ENCODE measurements at regions not wholly inside any gene's neighbourhood (a gene's known extent, or its start where the extent isn't known, plus 50 kb on each side); places are given as distances from the start of the nearest gene placed in this dataset.

DNA sequence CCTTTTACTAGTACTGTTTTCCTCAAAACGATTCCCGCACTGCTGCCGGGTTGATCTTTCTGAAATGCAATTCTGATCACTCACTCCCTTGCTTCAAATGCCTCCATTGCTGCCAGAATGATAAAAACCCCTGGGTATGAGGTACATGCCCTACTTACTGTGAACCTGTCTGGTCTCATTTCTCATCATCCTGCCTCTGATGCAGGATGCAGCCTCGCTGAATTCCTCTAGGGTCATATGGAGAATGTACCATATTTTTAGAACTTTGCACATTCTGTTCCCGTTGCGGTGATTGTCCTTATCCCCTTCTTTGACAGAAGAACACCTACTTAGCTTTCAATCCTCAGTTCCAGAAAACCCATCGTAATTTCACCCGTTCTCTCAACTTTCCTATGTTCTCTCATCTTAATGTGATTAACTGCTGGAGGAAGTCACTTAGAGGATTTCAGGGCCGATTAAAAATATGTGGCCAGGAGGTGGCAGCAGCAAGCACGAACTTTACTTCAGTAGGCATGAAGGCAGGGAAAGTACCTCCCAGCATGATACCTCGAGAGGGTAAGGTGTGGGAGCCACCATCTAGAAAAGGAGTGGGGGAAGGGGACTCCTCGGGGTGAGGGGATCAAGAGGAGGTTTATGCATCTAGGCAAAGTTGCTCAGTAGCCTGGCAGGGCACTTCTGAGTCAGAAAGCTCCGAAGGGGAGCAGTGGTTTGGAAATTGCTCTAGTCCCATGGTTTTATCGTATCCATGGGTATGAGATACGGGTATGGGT, 361.5 kb upstream of the ZP4 start:
- H3K4me3 Mint-ChIP-seq = no peak overlapping the region
- intact Hi-C loops (cut with micrococcal nuclease) = loop anchor here (10.0 kb wide), 1 partner anchor 1723 kb away; no protein-coding TSS in a partner anchor
- H3K36me3 Mint-ChIP-seq = no peaks in the 10 kb centered on the region
- no peaks in the 10 kb centered on the region for H3K27me3 Mint-ChIP-seq
- peak; percentile 40 for DNase-seq
- ChIA-PET POLR2A (no interaction called here), CTCF (no interaction called here)
- H3K9me3 Mint-ChIP-seq = no peaks in the 10 kb centered on the region
- no peaks in the 10 kb centered on the region for H3K4me1 Mint-ChIP-seq (ENCODE audit: low read depth)
- no peak overlapping the region for H3K27ac Mint-ChIP-seq

- Mint-ChIP-seq H3K27me3 (no peaks in the 10 kb centered on the region), H3K4me3 (no peak overlapping the region), H3K27ac (no peak overlapping the region), H3K36me3 (no peaks in the 10 kb centered on the region), H3K9me3 (no peaks in the 10 kb centered on the region), H3K4me1 (ENCODE audit: low read depth) (no peaks in the 10 kb centered on the region)
- POLR2A ChIA-PET = no interaction called here
- no peak for DNase-seq
- intact Hi-C loops (cut with micrococcal nuclease) = no loop called here
- CTCF ChIA-PET = interaction anchor here (0.6 kb wide), 1 partner anchor 49 kb away, joined by 3 read pairs; no protein-coding TSS in a partner anchor
Measured at GRCh38 chr1:238248356-238248755, 357.6 kb upstream of the ZP4 start.

DNA sequence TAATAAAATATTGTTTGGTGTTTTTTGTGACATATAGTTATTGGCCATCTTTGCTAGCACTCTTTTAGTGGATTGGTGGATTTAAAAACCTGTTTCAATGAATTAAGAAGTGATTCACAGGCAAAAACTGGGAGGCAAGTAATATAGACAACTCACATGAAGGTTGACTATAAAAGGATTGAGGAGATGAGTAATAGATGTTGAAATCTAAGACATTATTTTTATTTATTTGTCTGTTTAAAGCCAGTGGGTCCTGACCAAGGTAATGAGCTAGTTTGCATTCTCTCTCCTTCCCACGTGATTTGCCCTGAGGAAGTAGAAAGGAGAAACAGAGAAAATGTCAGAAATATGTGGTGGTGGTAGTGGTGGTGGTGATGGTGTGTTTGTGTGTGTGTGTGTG, 351.5 kb upstream of the ZP4 start:
- DNase-seq = no peak
- ChIA-PET POLR2A (no interaction called here), CTCF (no interaction called here)
- H3K4me1 Mint-ChIP-seq (ENCODE audit: low read depth) = no peaks in the 10 kb centered on the region
- peaks cover 4% of the 10 kb centered on the region for H3K9me3 Mint-ChIP-seq
- H3K4me3 Mint-ChIP-seq = no peak overlapping the region
- no peaks in the 10 kb centered on the region for H3K27me3 Mint-ChIP-seq
- no peaks in the 10 kb centered on the region for H3K36me3 Mint-ChIP-seq
- no peak overlapping the region for H3K27ac Mint-ChIP-seq
- intact Hi-C loops (cut with micrococcal nuclease) = no loop called here

GRCh38 chr1:238241607-238242006, 350.9 kb upstream of the ZP4 start:
- Mint-ChIP-seq H3K36me3 (no peaks in the 10 kb centered on the region), H3K4me3 (no peak overlapping the region), H3K9me3 (peaks cover 4% of the 10 kb centered on the region), H3K4me1 (ENCODE audit: low read depth) (no peaks in the 10 kb centered on the region), H3K27ac (no peak overlapping the region), H3K27me3 (no peaks in the 10 kb centered on the region)
- DNase-seq = no peak
- ChIA-PET CTCF (no interaction called here), POLR2A (no interaction called here)
- intact Hi-C loops (cut with micrococcal nuclease) = no loop called here

GRCh38 chr1:238239343-238239742, 348.6 kb upstream of the ZP4 start:
- POLR2A ChIA-PET = no interaction called here
- DNase-seq = no peak
- CTCF ChIA-PET = no interaction called here

GRCh38 chr1:238233966-238234365, 343.2 kb upstream of the ZP4 start:
- ChIA-PET POLR2A (no interaction called here), CTCF (no interaction called here)
- Mint-ChIP-seq H3K27me3 (no peaks in the 10 kb centered on the region), H3K9me3 (peaks cover 4% of the 10 kb centered on the region), H3K4me1 (ENCODE audit: low read depth) (no peaks in the 10 kb centered on the region), H3K4me3 (no peak overlapping the region), H3K36me3 (no peaks in the 10 kb centered on the region), H3K27ac (no peak overlapping the region)
- no peak for DNase-seq
- intact Hi-C loops (cut with micrococcal nuclease) = no loop called here

More at GRCh38 chr1:238239343-238239742, 348.6 kb upstream of the ZP4 start:
- intact Hi-C loops (cut with micrococcal nuclease) = no loop called here
- H3K36me3 Mint-ChIP-seq = no peaks in the 10 kb centered on the region
- H3K27me3 Mint-ChIP-seq = no peaks in the 10 kb centered on the region
- peaks cover 4% of the 10 kb centered on the region for H3K9me3 Mint-ChIP-seq
- no peak overlapping the region for H3K27ac Mint-ChIP-seq
- no peaks in the 10 kb centered on the region for H3K4me1 Mint-ChIP-seq (ENCODE audit: low read depth)
- H3K4me3 Mint-ChIP-seq = no peak overlapping the region

GRCh38 chr1:238232084-238232710, 341.5 kb upstream of the ZP4 start:
- no peak for DNase-seq
- CTCF ChIA-PET = no interaction called here
- H3K4me3 Mint-ChIP-seq = no peak overlapping the region
- no peaks in the 10 kb centered on the region for H3K4me1 Mint-ChIP-seq (ENCODE audit: low read depth)
- intact Hi-C loops (cut with micrococcal nuclease) = no loop called here
- no peak overlapping the region for H3K27ac Mint-ChIP-seq
- H3K9me3 Mint-ChIP-seq = no peaks in the 10 kb centered on the region
- POLR2A ChIA-PET = no interaction called here
- no peaks in the 10 kb centered on the region for H3K27me3 Mint-ChIP-seq
- no peaks in the 10 kb centered on the region for H3K36me3 Mint-ChIP-seq

DNA sequence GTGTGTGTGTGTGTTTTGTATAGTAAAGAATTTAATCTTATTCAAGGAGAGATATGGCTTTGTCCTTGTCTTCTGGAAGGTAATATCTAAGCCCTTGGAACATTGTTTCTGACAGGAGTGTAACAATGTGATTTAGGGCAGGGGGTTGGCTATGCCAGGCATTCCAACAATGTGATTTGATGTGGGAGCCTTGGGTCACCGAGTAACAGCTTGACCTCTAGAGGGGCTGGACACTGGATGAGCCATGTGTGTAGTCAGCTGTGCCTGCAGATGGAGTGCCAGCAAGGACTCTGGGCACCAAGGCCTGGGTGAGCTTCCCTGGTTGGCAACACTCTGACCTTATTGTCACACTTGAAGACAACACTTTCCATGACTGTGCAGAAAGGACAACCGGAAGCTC, 336.1 kb upstream of the ZP4 start:
- ChIA-PET CTCF (no interaction called here), POLR2A (no interaction called here)

GRCh38 chr1:238223076-238223640, 332.4 kb upstream of the ZP4 start:
- CTCF ChIA-PET = no interaction called here
- H3K4me3 Mint-ChIP-seq = no peak overlapping the region
- no peaks in the 10 kb centered on the region for H3K9me3 Mint-ChIP-seq
- no peak overlapping the region for H3K27ac Mint-ChIP-seq
- H3K27me3 Mint-ChIP-seq = no peaks in the 10 kb centered on the region
- H3K36me3 Mint-ChIP-seq = no peaks in the 10 kb centered on the region
- intact Hi-C loops (cut with micrococcal nuclease) = no loop called here
- POLR2A ChIA-PET = no interaction called here
- DNase-seq = no peak
- no peaks in the 10 kb centered on the region for H3K4me1 Mint-ChIP-seq (ENCODE audit: low read depth)

More for the DNA sequence above, 336.1 kb upstream of the ZP4 start:
- intact Hi-C loops (cut with micrococcal nuclease) = no loop called here
- Mint-ChIP-seq H3K4me1 (ENCODE audit: low read depth) (no peaks in the 10 kb centered on the region), H3K27ac (no peak overlapping the region), H3K4me3 (no peak overlapping the region), H3K27me3 (no peaks in the 10 kb centered on the region), H3K9me3 (no peaks in the 10 kb centered on the region), H3K36me3 (no peaks in the 10 kb centered on the region)
- DNase-seq = no peak

DNA sequence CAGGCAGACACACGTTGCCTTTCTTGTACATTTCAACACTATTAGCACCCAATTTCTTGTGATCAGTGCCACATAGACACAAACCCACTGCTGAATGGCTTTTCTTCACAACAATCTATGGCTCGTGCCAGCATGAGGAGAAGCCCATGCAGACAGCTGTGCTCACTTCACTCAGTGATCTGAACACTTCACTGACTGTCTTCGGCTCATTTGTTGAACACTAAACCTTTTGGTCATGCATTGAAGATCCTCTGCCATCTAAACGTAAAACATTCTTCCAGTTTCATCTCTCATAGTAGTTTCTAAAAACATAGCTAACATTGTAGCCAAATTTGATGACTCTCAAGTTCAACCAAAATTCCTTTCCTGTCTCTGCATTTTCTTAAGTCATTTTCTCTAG, 331.0 kb upstream of the ZP4 start:
- ChIA-PET CTCF (no interaction called here), POLR2A (no interaction called here)
- intact Hi-C loops (cut with micrococcal nuclease) = no loop called here
- H3K4me1 Mint-ChIP-seq (ENCODE audit: low read depth) = no peaks in the 10 kb centered on the region
- H3K27ac Mint-ChIP-seq = no peak overlapping the region
- H3K4me3 Mint-ChIP-seq = no peak overlapping the region
- no peaks in the 10 kb centered on the region for H3K27me3 Mint-ChIP-seq
- no peaks in the 10 kb centered on the region for H3K36me3 Mint-ChIP-seq
- no peaks in the 10 kb centered on the region for H3K9me3 Mint-ChIP-seq
- no peak for DNase-seq

- no peaks in the 10 kb centered on the region for H3K27me3 Mint-ChIP-seq
Measured at GRCh38 chr1:238214449-238214848, 323.7 kb upstream of the ZP4 start.

DNA sequence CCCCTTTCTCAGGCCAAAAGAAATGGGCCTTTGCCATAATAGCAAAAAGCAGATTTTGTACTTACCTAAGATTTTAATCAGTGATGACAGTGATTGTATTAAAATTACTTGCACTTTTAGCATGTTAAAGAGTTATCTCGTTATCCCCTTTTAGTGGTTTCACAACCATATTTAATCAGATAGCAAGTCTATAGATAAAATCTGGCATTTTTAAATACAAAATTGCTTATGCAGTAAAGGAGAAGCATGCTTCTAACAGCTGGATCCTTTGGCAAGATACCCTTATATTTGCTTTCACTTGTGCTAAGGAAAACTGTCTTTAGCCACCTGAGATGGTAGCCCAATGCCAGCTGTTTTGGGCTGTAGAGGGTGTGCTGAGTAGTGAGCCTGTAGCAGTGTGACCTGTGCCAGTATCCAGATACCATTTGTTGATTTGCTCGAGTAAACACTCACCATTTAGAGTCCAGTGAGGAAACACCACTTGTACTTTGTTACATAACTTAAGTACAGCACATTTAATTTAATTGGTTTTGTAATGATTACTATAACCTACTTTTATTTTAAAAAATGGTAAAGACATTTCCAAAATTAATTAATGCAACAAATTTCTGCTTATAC, 314.4 kb upstream of the ZP4 start:
- peaks cover 16% of the 10 kb centered on the region for H3K9me3 Mint-ChIP-seq
- no peaks in the 10 kb centered on the region for H3K4me1 Mint-ChIP-seq (ENCODE audit: low read depth)
- no peak overlapping the region for H3K4me3 Mint-ChIP-seq
- DNase-seq = no peak
- H3K36me3 Mint-ChIP-seq = no peaks in the 10 kb centered on the region
- ChIA-PET POLR2A (no interaction called here), CTCF (no interaction called here)
- no peak overlapping the region for H3K27ac Mint-ChIP-seq
- intact Hi-C loops (cut with micrococcal nuclease) = no loop called here
- H3K27me3 Mint-ChIP-seq = no peaks in the 10 kb centered on the region

More at GRCh38 chr1:238214449-238214848, 323.7 kb upstream of the ZP4 start:
- Mint-ChIP-seq H3K4me1 (ENCODE audit: low read depth) (no peaks in the 10 kb centered on the region), H3K27ac (no peak overlapping the region), H3K4me3 (no peak overlapping the region), H3K36me3 (no peaks in the 10 kb centered on the region), H3K9me3 (peaks cover 5% of the 10 kb centered on the region)
- intact Hi-C loops (cut with micrococcal nuclease) = no loop called here
- CTCF ChIA-PET = no interaction called here
- POLR2A ChIA-PET = no interaction called here
- DNase-seq = no peak

DNA sequence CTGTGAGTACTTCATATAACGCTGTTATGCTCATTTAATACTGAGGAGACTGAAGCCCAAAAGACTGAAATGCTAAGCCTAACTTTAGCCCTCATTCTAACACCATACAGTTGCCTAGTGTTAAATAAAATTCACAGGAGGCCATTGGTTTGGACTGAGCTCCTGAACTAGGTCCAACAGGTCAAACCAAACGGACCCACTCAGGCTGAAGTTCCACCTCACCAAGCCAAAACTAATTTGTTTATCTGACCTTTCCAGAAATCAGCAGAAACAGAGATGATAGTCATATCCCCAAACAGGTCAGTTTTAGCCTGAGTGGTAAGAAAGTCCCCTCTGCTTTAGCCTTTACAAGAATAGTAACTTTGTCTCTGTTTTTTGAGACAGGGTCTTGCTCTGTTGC, 311.3 kb upstream of the ZP4 start:
- Mint-ChIP-seq H3K36me3 (no peaks in the 10 kb centered on the region), H3K9me3 (peaks cover 9% of the 10 kb centered on the region), H3K4me1 (ENCODE audit: low read depth) (no peaks in the 10 kb centered on the region), H3K4me3 (no peak overlapping the region), H3K27me3 (no peaks in the 10 kb centered on the region), H3K27ac (no peak overlapping the region)
- intact Hi-C loops (cut with micrococcal nuclease) = no loop called here
- ChIA-PET CTCF (no interaction called here), POLR2A (no interaction called here)
- no peak for DNase-seq
